ENCODE measurements at regions not wholly inside any gene's neighbourhood (a gene's known extent, or its start where the extent isn't known, plus 50 kb on each side); places are given as distances from the start of the nearest gene placed in this dataset.

DNA sequence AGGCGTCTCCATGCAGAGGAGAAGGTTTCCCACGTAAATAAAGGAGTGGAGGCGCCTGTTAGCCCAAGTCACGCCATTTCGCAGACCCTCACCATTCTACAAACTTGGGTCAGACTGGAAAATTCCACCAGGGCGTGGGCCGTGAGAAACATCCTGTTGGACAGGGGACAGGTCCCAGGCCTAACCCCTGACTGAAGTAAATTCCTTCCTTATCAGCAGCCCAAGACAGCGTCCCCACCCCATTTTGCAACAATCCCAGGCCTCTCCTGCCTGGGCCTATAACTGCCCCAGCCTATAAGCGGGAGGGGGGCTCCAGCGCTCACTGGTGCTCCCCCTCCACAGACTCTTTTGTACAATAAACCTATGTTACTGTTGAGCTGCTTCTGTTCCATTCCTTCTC, 57.3 kb upstream of the CBLN2 start:
- DNase-seq (ENCODE audit: low read depth) = no peak

All from non-pigmented ciliary epithelial cell (primary cell).